Heart right ventricle (tissue), 16 donors: ENCODE measurements at regions not wholly inside any gene's neighbourhood (a gene's known extent, or its start where the extent isn't known, plus 50 kb on each side); places are given as distances from the start of the nearest gene placed in this dataset.
"Not testable (repeated sequence)": the region's sequence is repeated elsewhere in the genome, so short reads cannot be mapped to it uniquely, and the experiment has no call there.

Source experiments
- ATAC-seq, 8 donors: fragments of 200-7000 bp; cut with Tn5 transposase; one replicate each; pipeline ENCODE4 v1.9.1; 2020; ENCODE audit warnings: mild to moderate bottlenecking in 8 of 8, moderate library complexity in 8 of 8, moderate number of reproducible peaks in 1 of 8
- DNase-seq, 2 donors: peaks; one replicate each; pipeline ENCODE4 v3.0.0-alpha.2; 2020
- H3K27ac ChIP-seq, 10 donors: fragments of 200-600 bp; sonication (generic) in 2 of 10; one replicate each; pipeline versions ENCODE4 v1.5.0 to v1.8.0; 2020 to 2022; ENCODE audit warnings: mild to moderate bottlenecking in 3 of 10
- H3K27me3 ChIP-seq, 7 donors: fragments of 200-600 bp; one replicate each; pipeline ENCODE4 v1.8.0; 2021 to 2022; ENCODE audit warnings: mild to moderate bottlenecking in 2 of 7
- H3K36me3 ChIP-seq, 9 donors: fragments of 200-600 bp; sonication (generic) in 1 of 9; one replicate each; pipeline versions ENCODE4 v1.5.0 to v1.8.0; 2020 to 2022; ENCODE audit warnings: mild to moderate bottlenecking in 2 of 9
- H3K4me1 ChIP-seq, 9 donors: fragments of 200-600 bp; sonication (generic) in 1 of 9; one replicate each; pipeline versions ENCODE4 v1.5.0 to v1.8.0; 2020 to 2022; ENCODE audit warnings: mild to moderate bottlenecking in 4 of 9
- H3K4me3 ChIP-seq, 10 donors: fragments of 200-600 bp; sonication (generic) in 2 of 10; one replicate each; pipeline versions ENCODE4 v1.5.0 to v1.8.0; 2020 to 2022; ENCODE audit warnings: mild to moderate bottlenecking in 7 of 10, moderate library complexity in 2 of 10
- H3K9me3 ChIP-seq, 11 donors: fragments of 200-600 bp in 10 of 11; sonication (generic) in 2 of 11; one replicate each; pipeline versions ENCODE4 v1.5.0 to v1.8.0; 2013 to 2022; ENCODE audit warnings: mild to moderate bottlenecking in 2 of 11, control low read depth in 1 of 11, moderate library complexity in 1 of 11
- WGBS, 2 donors: extraction: QIAGEN DNeasy Blood & Tissue Kit; methylation state at CpG; one replicate each; pipeline ENCODE4 v1.1.7; 2013; ENCODE audit warnings: inconsistent platforms in 1 of 2; 5-methylcytosine and 5-hydroxymethylcytosine counted together
- intact Hi-C, 10 donors: fragments of 100-400 bp; cut with DNase I; formaldehyde crosslinking; loops; one replicate each; pipeline versions ENCODE4 v1.11.1 to v1.14.2; 2022
- TF ChIP-seq, protein P1 (sequence below), 9 donors: fragments of 200-600 bp; sonication (generic) in 2 of 9; IDR thresholded peaks; one replicate each; pipeline versions ENCODE4 v1.5.0 to v1.8.0; 2021 to 2022; ENCODE audit warnings: antibody characterized with exemption in 9 of 9, mild to moderate bottlenecking in 5 of 9, moderate library complexity in 1 of 9
- donor health status: Arrhythmogenic right ventricular cardiomyopathy.
- donor health status: ischemic (EF 13 %, LVEDD 7.1; RV severe dilation, severe dysfunction).
- donor health status: healthy with polysubstance abuse.
- donor health status: DM: no; HTN: yes; CAD: no.
- donor health status: DM: no; HTN: no; CAD: no.
- donor health status: ischemic (EF 25% LVEDD 6.9; RV normal size, moderate dysfunction).
- donor health status: ischemic (EF 25% LVEDD 5.7; RV mildly dilated, moderate dysfunction).
- donor health status: healthy.
- donor health status: DM: yes; HTN: yes; CAD: no.
- donor health status: Ischemic cardiomyopathy.
- donor health status: ischemic (EF 35%, LVEDD 5.7; RV mildly dilated, moderate dysfunction).
- donor health status: nonischemic (EF 11% LVEDD 7.7; RV severe dilation, severe dysfunction).
- donor health status: DM: yes; HTN: yes; CAD: no.
- donor health status: PGD.
- donor health status: ischemic (EF 29% LVEDD 5.4; RV normal size, mild dysfunction).
- donor health status: nonischemic (EF 23%, LVEDD 6.1; RV moderate dilation, normal function).

DNA sequence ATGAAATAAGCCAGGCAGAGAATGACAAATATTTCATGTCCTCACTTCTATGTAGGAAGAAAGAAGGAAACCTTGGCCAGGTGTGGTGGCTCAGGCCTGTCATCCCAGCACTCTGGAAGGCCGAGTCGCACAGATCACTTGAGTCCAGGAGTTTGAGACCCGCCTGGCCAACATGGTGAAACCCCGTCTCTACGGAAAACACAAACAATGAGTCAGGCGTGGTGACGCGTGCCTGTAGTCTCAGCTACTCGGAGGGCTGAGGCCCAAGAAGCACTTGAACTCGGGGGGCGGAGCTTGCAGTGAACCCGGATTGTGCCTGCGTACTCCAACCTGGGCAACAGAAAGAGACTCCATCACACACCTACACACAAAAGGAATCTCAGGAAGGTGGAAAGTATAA lies 80.5 kb upstream of the HMX1 start:
- DNase-seq, H3K36me3 ChIP-seq, H3K27ac ChIP-seq, ATAC-seq, H3K4me1 ChIP-seq, H3K4me3 ChIP-seq, intact Hi-C loops, H3K9me3 ChIP-seq: not testable (repeated sequence)
- H3K27me3 ChIP-seq, result peaks cover 0 to 20% (median 2%) of the 10 kb centered on the region in 7 donors
- WGBS, 2 donors, result 75 to 80% methylated on average over 13 of the region's 13 CpGs

DNA sequence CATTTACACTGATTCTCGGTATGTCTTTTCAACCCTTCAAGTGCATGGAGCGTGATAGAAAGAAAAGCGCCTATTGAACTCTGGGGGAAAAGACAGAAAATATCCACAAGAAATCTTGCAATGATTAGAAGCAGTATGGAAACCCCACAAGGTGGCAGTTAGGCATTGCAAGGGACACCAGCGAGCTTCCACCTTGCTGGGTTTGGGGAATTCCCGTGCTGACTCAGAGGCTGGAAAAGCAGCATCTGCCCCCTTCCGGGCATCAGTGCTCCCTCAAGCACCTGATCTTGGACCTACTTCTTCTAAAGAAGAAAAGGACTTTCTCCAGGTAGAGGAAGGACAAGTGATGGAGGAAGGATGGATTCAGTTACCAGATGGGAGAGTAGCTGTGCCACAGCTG lies 73.9 kb upstream of the HMX1 start:
- H3K4me3 ChIP-seq, H3K36me3 ChIP-seq, H3K9me3 ChIP-seq, DNase-seq, H3K27ac ChIP-seq, intact Hi-C loops, H3K4me1 ChIP-seq, ATAC-seq: not testable (repeated sequence)
- WGBS, 2 donors, result 73 to 75% methylated on average over 6 of the region's 6 CpGs
- peaks cover 0 to 14% (median 5%) of the 10 kb centered on the region in 7 donors for H3K27me3 ChIP-seq

DNA sequence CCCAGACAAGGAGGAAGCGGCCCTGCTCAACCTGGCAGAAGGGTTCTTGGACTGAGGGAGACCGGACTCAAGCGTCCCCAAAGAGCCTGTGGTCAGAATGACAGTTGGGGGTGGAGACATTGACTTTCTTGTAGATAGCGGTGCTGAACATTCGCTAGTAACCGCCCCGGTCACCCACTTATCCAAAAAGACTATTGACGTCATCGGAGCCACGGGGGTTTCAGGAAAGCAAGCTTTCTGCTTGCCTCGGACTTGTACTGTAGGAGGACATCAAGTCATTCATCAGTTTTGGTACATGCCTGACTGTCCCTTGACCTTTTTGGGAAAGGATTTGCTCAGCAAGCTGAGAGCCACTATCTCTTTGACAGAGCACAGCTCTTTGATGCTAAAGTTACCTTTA lies 71.7 kb upstream of the HMX1 start:
- H3K4me3 ChIP-seq, H3K9me3 ChIP-seq, H3K4me1 ChIP-seq, H3K36me3 ChIP-seq, intact Hi-C loops, H3K27ac ChIP-seq, DNase-seq, ATAC-seq: not testable (repeated sequence)
- 69 to 76% methylated on average over 11 of the region's 11 CpGs for WGBS, 2 donors
- peaks cover 0 to 30% (median 23%) of the 10 kb centered on the region in 7 donors for H3K27me3 ChIP-seq

DNA sequence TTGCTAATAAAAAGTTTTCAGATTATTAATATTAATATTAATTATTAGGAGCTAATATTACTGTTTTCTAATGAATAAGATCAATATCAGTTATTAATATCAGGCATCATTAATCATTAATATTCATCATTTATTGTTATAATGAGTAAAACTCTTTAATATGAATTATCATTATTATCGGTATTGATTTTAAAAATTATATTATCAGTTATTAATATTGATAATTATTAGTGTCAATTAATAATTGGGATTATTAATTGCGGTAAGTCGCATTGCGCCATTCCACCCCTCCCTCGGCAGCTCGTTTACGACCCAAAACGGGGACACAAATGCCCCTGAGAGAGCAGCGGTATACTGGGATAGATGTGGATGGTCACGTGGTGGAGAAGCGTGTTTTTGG lies 70.4 kb upstream of the HMX1 start:
- H3K27ac ChIP-seq, H3K4me1 ChIP-seq, H3K36me3 ChIP-seq, H3K9me3 ChIP-seq, DNase-seq, H3K4me3 ChIP-seq, intact Hi-C loops, ATAC-seq: not testable (repeated sequence)
- H3K27me3 ChIP-seq, result peaks cover 0 to 30% (median 23%) of the 10 kb centered on the region in 7 donors
- 88 to 90% methylated on average over 11 of the region's 11 CpGs for WGBS, 2 donors

DNA sequence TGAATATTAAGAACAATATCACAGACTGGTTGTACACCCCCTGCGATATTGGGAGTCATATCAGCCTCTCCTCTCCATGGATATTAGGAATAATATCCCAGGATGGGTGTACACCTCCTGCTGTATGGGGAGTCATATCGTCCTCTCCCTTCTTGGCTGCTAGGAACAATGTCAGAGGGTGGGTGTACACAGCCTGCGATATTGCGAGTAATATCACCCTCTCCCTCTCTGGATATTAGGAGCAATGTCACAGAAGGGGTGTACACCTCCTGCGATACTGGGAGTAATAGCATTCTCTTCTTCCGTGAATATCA lies 69.8 kb upstream of the HMX1 start:
- ATAC-seq, intact Hi-C loops, H3K27ac ChIP-seq, H3K4me3 ChIP-seq, DNase-seq, H3K9me3 ChIP-seq, H3K36me3 ChIP-seq, H3K4me1 ChIP-seq: not testable (repeated sequence)
- H3K27me3 ChIP-seq, result peaks cover 0 to 30% (median 23%) of the 10 kb centered on the region in 7 donors
- WGBS, 2 donors, result 80 to 81% methylated on average over 6 of the region's 6 CpGs

DNA sequence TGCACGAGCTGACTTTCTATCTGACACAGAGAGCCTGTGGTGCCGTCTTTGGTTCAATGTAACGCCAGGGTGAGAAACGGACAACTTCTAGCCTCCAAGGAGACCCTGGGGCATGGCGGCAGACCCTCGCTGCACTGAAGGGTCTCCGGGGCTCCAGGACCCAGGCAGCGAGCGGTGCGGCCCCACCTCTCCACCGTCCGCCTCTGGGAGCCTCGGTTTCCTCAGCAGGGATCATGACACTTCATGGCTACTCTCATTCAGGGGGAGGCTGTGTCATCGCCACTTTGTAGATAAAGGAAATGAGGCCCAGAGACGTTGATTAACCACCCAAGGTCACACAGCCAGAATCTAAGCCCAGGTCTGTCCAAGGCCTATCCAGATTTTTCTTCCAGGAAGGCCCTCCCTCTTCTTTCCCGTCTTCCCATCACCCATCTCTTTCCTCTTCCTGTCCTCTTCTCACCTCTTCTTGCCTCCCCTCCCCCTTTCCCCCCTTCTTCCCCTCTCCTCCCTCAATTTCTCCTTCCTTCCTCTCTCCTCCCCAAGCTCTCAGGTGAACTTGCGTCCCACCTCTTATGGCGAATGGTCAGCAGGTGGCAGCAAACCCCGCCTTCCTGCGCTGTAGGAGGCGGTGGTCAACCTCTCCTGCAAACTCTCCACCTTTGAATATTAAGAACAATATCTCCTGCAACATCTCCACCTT lies 69.3 kb upstream of the HMX1 start:
- Histone ChIP-seq H3K27me3 (peaks cover 0 to 30% (median 23%) of the 10 kb centered on the region in 7 donors), H3K4me3 (no peak overlapping the region), H3K27ac (no peak overlapping the region), H3K9me3 (peaks cover 0 to 8% (median under 1%) of the 10 kb centered on the region in 11 donors), H3K4me1 (no peaks in the 10 kb centered on the region), H3K36me3 (no peaks in the 10 kb centered on the region)
- DNase-seq (no peak), ATAC-seq (peak in 1 of 8 donors; percentile 22)
- TF ChIP-seq, protein P1, sequence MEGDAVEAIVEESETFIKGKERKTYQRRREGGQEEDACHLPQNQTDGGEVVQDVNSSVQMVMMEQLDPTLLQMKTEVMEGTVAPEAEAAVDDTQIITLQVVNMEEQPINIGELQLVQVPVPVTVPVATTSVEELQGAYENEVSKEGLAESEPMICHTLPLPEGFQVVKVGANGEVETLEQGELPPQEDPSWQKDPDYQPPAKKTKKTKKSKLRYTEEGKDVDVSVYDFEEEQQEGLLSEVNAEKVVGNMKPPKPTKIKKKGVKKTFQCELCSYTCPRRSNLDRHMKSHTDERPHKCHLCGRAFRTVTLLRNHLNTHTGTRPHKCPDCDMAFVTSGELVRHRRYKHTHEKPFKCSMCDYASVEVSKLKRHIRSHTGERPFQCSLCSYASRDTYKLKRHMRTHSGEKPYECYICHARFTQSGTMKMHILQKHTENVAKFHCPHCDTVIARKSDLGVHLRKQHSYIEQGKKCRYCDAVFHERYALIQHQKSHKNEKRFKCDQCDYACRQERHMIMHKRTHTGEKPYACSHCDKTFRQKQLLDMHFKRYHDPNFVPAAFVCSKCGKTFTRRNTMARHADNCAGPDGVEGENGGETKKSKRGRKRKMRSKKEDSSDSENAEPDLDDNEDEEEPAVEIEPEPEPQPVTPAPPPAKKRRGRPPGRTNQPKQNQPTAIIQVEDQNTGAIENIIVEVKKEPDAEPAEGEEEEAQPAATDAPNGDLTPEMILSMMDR (IDR thresholded peaks at IDR 0.05), result peak in 2 of 9 donors; percentile 18 to 20
- intact Hi-C loops, result no loop called here
- 62 to 64% methylated on average over 21 of the region's 21 CpGs for WGBS, 2 donors
